Activated T-helper 17 cell treated with anti-CD3 and anti-CD28 coated beads, Interleukin-2, amount 50 U/mL, for 72 hours (primary cell): ENCODE measurements at regions not wholly inside any gene's neighbourhood (a gene's known extent, or its start where the extent isn't known, plus 50 kb on each side); places are given as distances from the start of the nearest gene placed in this dataset.
A peak's percentile ranks its signal among the peaks of the same experiment; 100 is the strongest.
"Not testable (repeated sequence)": the region's sequence is repeated elsewhere in the genome, so short reads cannot be mapped to it uniquely, and the experiment has no call there.

ENCODE experiments used
- ATAC-seq: fragments of 150-1000 bp; cut with Tn5 transposase; replicated peaks from 2 replicates; pipeline ENCODE4 v1.10.0; 2021; ENCODE audit warnings: mild to moderate bottlenecking, moderate library complexity
- H3K27ac Mint-ChIP-seq: one replicate; pipeline ENCODE4 v1.8.0; 2022; ENCODE audit warnings: mixed read lengths
- H3K27me3 Mint-ChIP-seq: one replicate; pipeline ENCODE4 v1.8.0; 2022; ENCODE audit warnings: mixed read lengths
- H3K36me3 Mint-ChIP-seq: one replicate; pipeline ENCODE4 v1.8.0; 2022; ENCODE audit warnings: low read depth, mild to moderate bottlenecking, mixed read lengths
- H3K4me1 Mint-ChIP-seq: one replicate; pipeline ENCODE4 v1.8.0; 2022; ENCODE audit warnings: mixed read lengths
- H3K4me3 Mint-ChIP-seq: one replicate; pipeline ENCODE4 v1.8.0; 2022; ENCODE audit warnings: mild to moderate bottlenecking, mixed read lengths
- H3K9me3 Mint-ChIP-seq: one replicate; pipeline ENCODE4 v1.8.0; 2022; ENCODE audit warnings: mixed read lengths

DNA sequence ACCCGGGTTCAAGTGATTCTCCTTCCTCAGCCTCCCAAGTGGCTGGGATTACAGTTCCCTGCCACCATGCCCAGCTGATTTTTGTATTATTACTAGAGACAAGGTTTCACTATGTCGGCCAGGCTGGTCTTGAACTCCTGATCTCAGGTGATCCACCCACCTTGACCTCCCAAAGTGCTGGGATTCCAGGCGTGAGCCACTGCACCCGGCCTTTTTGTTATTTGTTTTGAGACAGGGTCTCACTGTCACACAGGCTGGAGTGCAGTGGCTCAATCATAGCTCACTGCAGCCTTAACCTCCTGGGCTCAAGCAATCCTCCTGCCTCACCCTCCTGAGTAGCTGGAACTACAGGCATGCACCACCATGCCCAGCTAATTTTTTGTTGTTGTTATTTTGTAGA lies 104.8 kb upstream of the CARD11 start:
- H3K4me1 Mint-ChIP-seq, result peaks cover 13% of the 10 kb centered on the region
- H3K27ac Mint-ChIP-seq, ATAC-seq, H3K36me3 Mint-ChIP-seq, H3K27me3 Mint-ChIP-seq, H3K4me3 Mint-ChIP-seq, H3K9me3 Mint-ChIP-seq: not testable (repeated sequence)

DNA sequence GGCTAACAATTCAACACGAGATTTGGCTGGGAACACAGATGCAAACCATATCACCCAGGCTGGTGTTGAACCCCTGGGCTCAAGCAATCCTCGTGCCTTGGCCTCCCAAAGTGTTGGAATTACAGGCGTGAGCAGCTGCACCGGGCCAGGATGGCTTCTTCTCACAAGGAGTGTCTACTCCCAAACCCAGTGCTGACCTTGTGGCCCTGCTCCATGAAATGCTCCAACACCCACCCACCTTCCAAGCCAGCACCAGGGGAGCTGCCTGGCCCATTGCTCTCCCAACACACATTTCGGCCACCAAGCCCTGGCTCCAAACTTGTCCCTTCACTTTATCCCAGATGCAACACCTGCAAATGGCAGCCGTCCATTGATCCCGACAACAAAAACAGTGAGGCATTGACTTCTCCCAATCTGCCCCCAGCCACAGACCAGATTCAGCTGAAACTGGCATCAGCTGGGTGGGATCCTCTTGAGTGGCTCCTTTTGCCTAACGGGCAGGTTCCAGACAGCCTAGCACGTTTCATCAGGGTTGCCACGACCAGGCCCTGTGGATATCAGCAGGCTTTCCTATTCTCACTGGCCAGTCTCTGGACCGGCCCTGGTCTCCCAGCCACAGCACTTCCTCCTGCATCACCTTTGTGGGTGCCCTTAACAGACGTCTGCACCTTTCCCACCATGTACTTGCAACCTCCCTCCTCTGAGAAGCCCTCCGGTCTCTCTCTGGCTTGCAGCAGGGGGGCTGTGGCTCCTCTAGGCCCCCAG lies 105.7 kb upstream of the CARD11 start:
- H3K4me3 Mint-ChIP-seq, result no peak overlapping the region
- H3K27ac Mint-ChIP-seq, result peak overlapping the region; percentile 61
- no peak for ATAC-seq
- H3K9me3 Mint-ChIP-seq, result no peaks in the 10 kb centered on the region
- no peaks in the 10 kb centered on the region for H3K27me3 Mint-ChIP-seq
- no peaks in the 10 kb centered on the region for H3K36me3 Mint-ChIP-seq
- H3K4me1 Mint-ChIP-seq, result peaks cover 17% of the 10 kb centered on the region

- H3K36me3 Mint-ChIP-seq, result no peaks in the 10 kb centered on the region
- no peaks in the 10 kb centered on the region for H3K27me3 Mint-ChIP-seq
- no peaks in the 10 kb centered on the region for H3K9me3 Mint-ChIP-seq
- peaks cover 22% of the 10 kb centered on the region for H3K4me1 Mint-ChIP-seq
- no peak for ATAC-seq
- no peak overlapping the region for H3K4me3 Mint-ChIP-seq
- peak overlapping the region; percentile 61 for H3K27ac Mint-ChIP-seq
Measured at GRCh38 chr7:3150027-3150426, 106.4 kb upstream of the CARD11 start.

DNA sequence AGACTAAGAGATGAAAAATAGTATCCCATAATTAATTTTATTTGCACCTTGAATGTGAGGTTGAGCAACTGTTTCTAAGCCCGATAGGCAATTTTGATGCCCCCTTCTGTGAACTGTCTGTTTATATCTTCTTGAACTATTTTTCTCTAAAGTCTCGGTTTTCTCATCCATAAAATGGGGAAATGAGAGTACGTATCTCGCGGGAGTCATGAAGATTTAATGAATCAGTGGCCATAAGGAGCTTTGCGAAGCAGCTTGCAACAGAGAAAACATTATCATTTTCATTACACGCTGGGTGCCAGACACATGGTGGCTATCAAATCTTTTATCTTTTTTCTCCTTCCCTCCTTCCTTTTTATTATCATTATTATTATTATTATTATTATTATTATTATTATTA lies 108.1 kb upstream of the CARD11 start:
- Mint-ChIP-seq H3K4me3 (no peak overlapping the region), H3K27ac (no peak overlapping the region), H3K9me3 (no peaks in the 10 kb centered on the region), H3K36me3 (no peaks in the 10 kb centered on the region), H3K27me3 (no peaks in the 10 kb centered on the region), H3K4me1 (peaks cover 18% of the 10 kb centered on the region)
- no peak for ATAC-seq

GRCh38 chr7:3152714-3153113 lies 109.0 kb upstream of the CARD11 start:
- Mint-ChIP-seq H3K27me3 (no peaks in the 10 kb centered on the region), H3K4me1 (peaks cover 17% of the 10 kb centered on the region), H3K4me3 (no peak overlapping the region), H3K9me3 (no peaks in the 10 kb centered on the region), H3K27ac (no peak overlapping the region), H3K36me3 (no peaks in the 10 kb centered on the region)
- no peak for ATAC-seq

GRCh38 chr7:3153118-3153517 lies 109.5 kb upstream of the CARD11 start:
- H3K27ac Mint-ChIP-seq, result no peak overlapping the region
- no peak overlapping the region for H3K4me3 Mint-ChIP-seq
- peaks cover 17% of the 10 kb centered on the region for H3K4me1 Mint-ChIP-seq
- no peaks in the 10 kb centered on the region for H3K36me3 Mint-ChIP-seq
- no peaks in the 10 kb centered on the region for H3K9me3 Mint-ChIP-seq
- peak; percentile 79 for ATAC-seq
- no peaks in the 10 kb centered on the region for H3K27me3 Mint-ChIP-seq

DNA sequence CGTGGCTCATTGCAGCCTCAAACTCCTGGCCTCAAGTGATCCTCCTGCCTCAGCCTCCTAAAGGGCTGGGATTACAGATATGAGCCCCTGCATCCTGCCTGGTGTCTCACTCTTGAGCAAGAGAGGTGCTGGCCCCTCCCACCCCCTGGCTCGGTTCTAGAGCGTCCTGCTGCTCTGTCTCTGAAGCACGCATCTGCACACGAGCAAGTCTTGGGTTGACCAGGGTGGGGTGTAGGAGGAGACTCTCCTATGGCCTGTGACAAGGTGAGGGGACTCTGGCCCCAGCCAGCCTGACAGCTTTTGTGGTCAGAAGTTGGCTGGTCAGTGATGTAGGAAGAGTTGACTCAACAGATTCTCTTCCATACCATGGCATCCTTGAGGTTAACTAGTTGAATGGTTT lies 110.7 kb upstream of the CARD11 start:
- Mint-ChIP-seq H3K27ac (no peak overlapping the region), H3K9me3 (no peaks in the 10 kb centered on the region), H3K27me3 (no peaks in the 10 kb centered on the region), H3K4me3 (no peak overlapping the region), H3K4me1 (peaks cover 17% of the 10 kb centered on the region), H3K36me3 (no peaks in the 10 kb centered on the region)
- peak; percentile 30 for ATAC-seq

- H3K27ac Mint-ChIP-seq, result no peak overlapping the region
- H3K9me3 Mint-ChIP-seq, result no peaks in the 10 kb centered on the region
- H3K36me3 Mint-ChIP-seq, result no peaks in the 10 kb centered on the region
- no peaks in the 10 kb centered on the region for H3K27me3 Mint-ChIP-seq
- no peak overlapping the region for H3K4me3 Mint-ChIP-seq
- peaks cover 14% of the 10 kb centered on the region for H3K4me1 Mint-ChIP-seq
- ATAC-seq, result peak; percentile 74
Measured at GRCh38 chr7:3154881-3155494, 111.3 kb upstream of the CARD11 start.

DNA sequence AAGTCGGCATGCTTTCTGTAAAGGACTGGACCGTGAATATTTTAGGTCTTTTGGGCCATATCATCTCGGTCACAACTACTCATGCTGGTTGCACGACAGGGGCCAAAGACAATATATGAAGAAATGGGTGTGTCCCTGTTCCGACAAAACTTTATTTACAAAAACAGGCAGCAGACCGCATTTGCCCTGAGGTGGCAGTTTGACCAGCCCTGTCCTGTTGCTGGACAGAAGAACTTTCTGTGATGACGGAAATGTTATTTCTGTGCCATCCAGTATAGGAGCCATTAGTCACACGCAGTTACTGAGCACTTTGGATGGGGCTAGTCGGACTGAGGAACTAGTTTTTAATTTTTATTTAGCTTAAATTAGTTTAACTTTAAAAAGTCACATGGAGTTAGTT lies 112.8 kb upstream of the CARD11 start:
- Mint-ChIP-seq H3K4me3 (no peak overlapping the region), H3K27me3 (no peaks in the 10 kb centered on the region), H3K36me3 (no peaks in the 10 kb centered on the region), H3K9me3 (no peaks in the 10 kb centered on the region), H3K4me1 (peaks cover 10% of the 10 kb centered on the region), H3K27ac (no peak overlapping the region)
- no peak for ATAC-seq

GRCh38 chr7:3157566-3158287 lies 114.1 kb upstream of the CARD11 start:
- Mint-ChIP-seq H3K4me3 (no peak overlapping the region), H3K36me3 (no peaks in the 10 kb centered on the region), H3K9me3 (no peaks in the 10 kb centered on the region), H3K27ac (no peak overlapping the region), H3K4me1 (peaks cover 10% of the 10 kb centered on the region), H3K27me3 (no peaks in the 10 kb centered on the region)
- ATAC-seq, result no peak

GRCh38 chr7:3158341-3158760 lies 114.7 kb upstream of the CARD11 start:
- H3K27me3 Mint-ChIP-seq, result no peaks in the 10 kb centered on the region
- H3K36me3 Mint-ChIP-seq, result no peaks in the 10 kb centered on the region
- no peak overlapping the region for H3K4me3 Mint-ChIP-seq
- ATAC-seq, result no peak
- H3K4me1 Mint-ChIP-seq, result peaks cover 10% of the 10 kb centered on the region
- H3K27ac Mint-ChIP-seq, result no peak overlapping the region
- H3K9me3 Mint-ChIP-seq, result no peaks in the 10 kb centered on the region

DNA sequence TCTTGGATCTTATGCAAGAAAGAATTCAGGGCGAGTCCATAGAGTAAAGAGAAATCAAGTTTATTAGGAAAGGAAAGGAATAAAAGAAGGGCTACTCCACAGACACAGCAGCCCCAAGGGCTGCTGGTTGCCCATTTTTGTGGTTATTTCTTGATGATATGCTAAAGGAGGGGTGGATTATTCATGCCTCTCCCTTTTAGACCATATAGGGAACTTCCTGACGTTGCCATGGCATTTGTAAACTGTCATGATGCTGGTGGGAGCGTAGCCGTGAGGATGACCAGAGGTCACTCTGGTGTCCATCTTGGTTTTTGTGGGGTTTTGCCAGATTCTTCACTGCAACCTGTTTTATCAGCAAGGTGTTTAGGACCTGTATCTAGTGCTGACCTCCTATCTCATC lies 115.4 kb upstream of the CARD11 start:
- Mint-ChIP-seq H3K4me1 (peaks cover 5% of the 10 kb centered on the region), H3K36me3 (no peaks in the 10 kb centered on the region), H3K4me3 (no peak overlapping the region), H3K27me3 (no peaks in the 10 kb centered on the region), H3K9me3 (no peaks in the 10 kb centered on the region), H3K27ac (no peak overlapping the region)
- no peak for ATAC-seq

DNA sequence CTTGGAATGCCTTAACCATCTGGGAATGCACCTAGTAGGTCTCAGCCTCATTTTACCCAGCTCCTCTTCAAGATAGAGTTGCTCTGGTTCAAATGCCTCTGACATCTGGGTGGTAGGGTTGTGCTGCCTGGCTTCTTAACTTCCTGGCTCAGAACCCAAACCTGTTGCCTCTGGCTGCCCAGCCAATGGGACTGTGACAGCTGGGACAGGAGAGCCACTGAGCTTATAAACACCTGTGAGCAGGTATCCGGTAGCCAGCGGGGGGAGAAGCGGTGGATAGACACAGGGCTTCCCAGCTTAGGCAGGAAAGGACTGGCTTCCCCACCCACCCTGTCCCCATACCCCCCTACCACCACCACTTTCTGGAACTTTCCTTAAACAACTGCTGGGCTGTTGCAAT lies 115.8 kb upstream of the CARD11 start:
- H3K27ac Mint-ChIP-seq, result no peak overlapping the region
- no peaks in the 10 kb centered on the region for H3K27me3 Mint-ChIP-seq
- no peaks in the 10 kb centered on the region for H3K9me3 Mint-ChIP-seq
- H3K4me1 Mint-ChIP-seq, result peaks cover 5% of the 10 kb centered on the region
- no peaks in the 10 kb centered on the region for H3K36me3 Mint-ChIP-seq
- no peak overlapping the region for H3K4me3 Mint-ChIP-seq
- ATAC-seq, result no peak

- H3K9me3 Mint-ChIP-seq, H3K27me3 Mint-ChIP-seq, H3K4me3 Mint-ChIP-seq, H3K4me1 Mint-ChIP-seq, H3K27ac Mint-ChIP-seq, ATAC-seq, H3K36me3 Mint-ChIP-seq: not testable (repeated sequence)
Measured at GRCh38 chr7:3159926-3160325, 116.3 kb upstream of the CARD11 start.

- peaks cover 3% of the 10 kb centered on the region for H3K27me3 Mint-ChIP-seq
- H3K27ac Mint-ChIP-seq, result no peak overlapping the region
- no peak overlapping the region for H3K4me3 Mint-ChIP-seq
- no peaks in the 10 kb centered on the region for H3K9me3 Mint-ChIP-seq
- no peak for ATAC-seq
- H3K36me3 Mint-ChIP-seq, result no peaks in the 10 kb centered on the region
- no peaks in the 10 kb centered on the region for H3K4me1 Mint-ChIP-seq
Measured at GRCh38 chr7:3162289-3162688, 118.6 kb upstream of the CARD11 start.
